ENCODE measurements at regions not wholly inside any gene's neighbourhood (a gene's known extent, or its start where the extent isn't known, plus 50 kb on each side); places are given as distances from the start of the nearest gene placed in this dataset.
"Not testable (repeated sequence)": the region's sequence is repeated elsewhere in the genome, so short reads cannot be mapped to it uniquely, and the experiment has no call there.

DNA sequence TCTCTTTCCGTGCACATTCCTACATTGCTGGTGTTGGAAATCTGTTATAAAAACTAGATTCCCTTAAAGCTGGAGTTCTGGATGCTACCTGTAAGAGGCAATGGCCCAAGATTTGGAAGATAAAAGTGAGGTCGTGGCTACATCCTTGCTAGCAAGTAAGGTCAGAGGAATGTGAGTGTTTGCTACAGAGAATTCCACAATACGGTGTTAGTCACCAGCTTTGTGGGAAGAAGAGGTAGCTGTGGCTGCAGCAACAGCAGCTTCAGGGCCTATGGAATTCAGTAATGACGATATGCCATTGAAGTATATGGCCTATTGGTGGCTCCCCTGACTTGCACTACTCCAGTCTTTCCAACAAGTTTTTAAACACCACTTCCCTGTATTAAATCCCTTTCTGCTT is 227.7 kb upstream of the TMEM260 start:
- in situ Hi-C loops (cut with HindIII; ENCODE audit: low sequenced_read_pairs) = no loop called here

DNA sequence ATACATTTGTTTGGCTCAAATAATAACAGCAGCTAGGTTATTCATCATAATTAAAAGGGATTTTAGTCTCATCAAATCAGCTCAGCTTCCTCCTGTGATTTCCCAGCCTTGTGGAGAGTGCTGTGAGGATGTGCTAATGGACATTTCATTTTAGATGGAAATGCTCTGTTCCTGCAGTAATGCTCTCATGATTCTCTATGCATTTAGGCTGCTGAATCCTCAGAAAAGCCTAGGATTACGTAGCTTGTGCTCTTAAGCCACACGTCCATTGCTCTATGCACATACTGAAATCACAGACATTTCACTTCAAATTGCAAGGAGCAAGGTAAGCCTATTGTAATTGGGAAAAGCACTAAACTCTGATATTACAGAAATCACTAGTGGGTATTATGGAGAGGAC is 226.6 kb upstream of the TMEM260 start:
- in situ Hi-C loops (cut with HindIII; ENCODE audit: low sequenced_read_pairs) = no loop called here

DNA sequence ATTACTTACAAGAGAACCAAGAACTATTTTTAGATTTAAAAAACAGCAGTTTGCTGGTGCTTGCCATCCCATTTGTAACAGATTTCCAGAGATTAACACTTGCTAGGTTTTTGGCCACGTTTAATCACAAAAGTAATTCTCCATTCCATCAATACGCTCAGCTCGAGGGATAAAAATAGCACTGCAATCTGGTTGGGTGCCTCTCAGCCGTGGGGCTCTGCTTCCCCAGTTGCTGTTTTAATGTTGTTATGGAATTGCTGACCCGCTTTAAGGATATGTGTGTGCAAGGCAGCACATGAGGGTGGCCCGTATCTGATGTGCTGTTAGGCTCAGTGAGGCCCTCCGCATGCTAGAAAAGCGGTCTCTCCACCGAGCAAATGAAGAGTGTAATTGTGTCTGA is 222.2 kb upstream of the TMEM260 start:
- in situ Hi-C loops (cut with HindIII; ENCODE audit: low sequenced_read_pairs) = no loop called here

DNA sequence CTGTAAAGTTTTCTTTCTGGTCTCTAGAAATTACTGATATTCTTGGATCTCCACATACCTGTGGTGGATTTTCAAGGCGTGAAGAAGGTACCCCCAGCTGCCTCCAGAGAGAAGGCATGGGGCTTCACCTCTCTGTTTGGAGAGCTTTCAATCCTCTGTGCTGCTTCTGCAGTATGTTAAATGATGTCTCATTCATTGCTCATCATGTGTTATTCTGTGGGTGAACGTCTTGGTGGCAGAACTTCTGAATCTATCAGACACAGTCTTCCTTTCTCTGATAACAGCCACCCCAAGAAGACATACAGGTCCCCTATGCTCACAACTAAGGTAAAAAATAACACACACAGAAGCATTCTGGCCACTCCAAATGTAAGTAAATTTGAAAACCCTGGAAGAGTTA is 221.3 kb upstream of the TMEM260 start:
- in situ Hi-C loops (cut with HindIII; ENCODE audit: low sequenced_read_pairs) = no loop called here

DNA sequence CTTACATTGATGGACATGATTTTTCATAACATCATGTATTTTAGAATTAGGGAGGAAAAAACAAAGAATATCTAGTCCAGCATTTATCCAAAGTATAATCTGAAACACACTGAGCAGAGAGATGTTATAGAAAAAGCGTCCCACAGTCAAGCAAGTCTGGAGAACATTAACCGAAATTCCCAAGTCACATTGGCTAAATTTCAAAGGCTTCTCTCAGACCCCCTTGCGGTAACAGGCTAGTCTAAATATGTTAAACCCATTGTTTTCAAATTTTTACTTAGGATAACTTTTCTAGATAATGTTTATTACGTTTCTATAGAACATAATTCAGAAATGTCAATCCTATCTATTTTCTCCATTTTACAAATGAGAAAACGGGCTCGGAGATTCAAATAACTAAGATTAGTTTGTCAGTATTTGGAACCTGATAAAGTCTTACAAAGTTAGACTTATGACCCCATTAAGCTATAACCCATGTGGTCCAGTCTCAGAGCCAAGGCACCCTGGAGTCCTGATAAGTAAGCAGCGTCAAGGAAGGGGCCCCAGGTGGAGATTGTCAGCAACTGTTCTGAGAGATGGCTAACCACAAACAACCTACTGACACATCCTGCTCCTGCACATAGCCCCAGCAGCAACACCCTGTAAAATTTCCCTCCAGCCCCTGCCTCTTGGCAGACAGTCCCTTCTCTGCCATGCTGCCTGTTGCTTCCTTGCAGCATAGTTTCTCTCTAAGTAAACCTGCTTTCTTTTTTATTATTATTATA is 220.6 kb upstream of the TMEM260 start:
- in situ Hi-C loops (cut with HindIII; ENCODE audit: low sequenced_read_pairs) = no loop called here

DNA sequence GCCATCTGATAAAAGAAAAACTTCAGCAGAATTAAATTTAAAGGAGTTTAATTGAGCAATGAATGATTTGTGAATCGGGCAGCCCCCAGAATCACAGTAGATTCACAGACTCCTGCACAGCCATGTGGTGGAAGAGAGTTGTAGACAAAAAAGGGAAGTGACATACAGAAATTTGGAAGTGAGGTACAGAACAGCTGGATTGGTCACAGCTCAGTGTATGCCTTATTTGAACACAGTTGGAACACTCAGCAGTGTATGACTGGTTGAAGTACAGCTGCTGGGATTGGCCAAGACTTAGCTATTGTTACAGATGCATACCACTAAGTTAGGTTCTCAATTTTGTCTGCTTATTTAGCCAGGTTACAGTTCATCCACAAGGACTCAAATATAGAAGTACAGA is 213.9 kb upstream of the TMEM260 start:
- in situ Hi-C loops (cut with HindIII; ENCODE audit: low sequenced_read_pairs) = not testable (repeated sequence)

DNA sequence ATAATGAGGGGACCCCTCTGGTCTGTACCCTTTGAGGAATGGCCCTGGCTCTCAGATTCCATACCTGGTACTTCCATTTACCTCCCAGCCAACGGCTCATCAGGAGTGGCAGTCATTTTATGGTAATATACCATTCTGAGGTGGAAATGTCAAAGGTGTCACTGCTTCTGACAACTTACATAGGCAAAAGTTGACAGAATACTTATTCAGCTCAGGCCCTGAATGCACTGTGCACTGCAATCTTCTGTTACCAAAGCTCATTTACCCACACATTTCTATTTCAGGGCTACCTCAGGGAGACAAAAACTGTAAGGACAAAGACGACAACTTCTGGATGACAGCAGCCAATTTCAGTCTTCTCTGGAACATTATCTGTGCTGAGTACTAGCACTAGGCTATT is 212.2 kb upstream of the TMEM260 start:
- in situ Hi-C loops (cut with HindIII; ENCODE audit: low sequenced_read_pairs) = no loop called here

DNA sequence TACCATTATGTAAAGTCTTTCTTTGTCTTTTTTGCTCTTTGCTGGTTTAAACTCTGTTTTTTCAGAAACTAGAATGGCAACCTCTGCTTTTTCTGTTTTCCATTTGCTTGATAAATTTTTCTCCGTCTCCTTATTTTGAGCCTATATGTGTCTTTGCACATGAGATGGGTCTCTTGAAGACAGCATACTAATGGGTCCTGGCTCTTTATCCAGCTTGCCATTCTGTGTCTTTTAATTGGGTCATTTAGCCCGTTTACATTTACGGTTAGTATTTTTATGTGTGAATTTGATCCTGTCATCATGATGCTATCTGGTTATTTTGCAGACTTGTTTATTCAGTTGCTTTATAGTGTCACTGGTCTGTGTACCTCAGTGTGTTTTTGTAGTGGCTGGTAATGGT is 207.9 kb upstream of the TMEM260 start:
- in situ Hi-C loops (cut with HindIII; ENCODE audit: low sequenced_read_pairs) = no loop called here

DNA sequence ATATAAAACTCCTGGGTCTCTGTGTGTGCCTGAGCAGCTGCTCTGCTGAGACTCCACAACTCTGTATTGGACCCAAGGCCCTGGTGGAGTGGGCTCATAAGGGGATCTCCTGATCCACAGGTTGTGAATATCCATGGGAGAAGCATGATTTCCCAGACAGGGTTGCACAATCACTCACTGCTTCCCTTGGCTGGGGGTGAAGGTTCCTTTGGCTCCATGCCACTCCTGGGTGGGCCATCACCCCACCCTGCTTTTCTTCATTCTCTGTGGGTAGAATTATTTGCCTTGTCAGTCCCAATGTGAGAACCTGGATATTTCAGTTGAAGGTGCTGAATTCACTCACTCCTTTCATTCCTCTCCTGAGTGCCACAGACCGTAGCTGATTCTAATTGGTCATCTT is 205.2 kb upstream of the TMEM260 start:
- in situ Hi-C loops (cut with HindIII; ENCODE audit: low sequenced_read_pairs) = no loop called here

DNA sequence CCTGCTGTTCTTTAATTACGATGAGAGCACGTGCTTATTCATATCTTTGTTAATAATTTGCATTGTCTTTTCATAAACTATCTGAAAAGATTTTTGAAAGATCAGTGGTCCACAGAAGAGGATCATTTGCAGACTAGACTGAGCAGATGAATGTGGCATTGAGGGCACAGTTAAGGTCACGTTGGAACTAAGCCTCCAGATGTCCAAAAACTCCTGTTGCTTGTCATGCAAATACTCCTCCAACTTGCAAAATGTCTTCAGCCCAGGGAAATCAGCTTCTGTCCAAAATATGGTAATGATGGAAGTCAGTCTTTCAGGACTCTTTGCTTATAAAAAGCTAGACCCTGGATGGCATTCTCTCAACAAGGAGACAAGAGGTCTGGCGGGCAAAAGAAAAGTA is 201.6 kb upstream of the TMEM260 start:
- in situ Hi-C loops (cut with HindIII; ENCODE audit: low sequenced_read_pairs) = no loop called here

DNA sequence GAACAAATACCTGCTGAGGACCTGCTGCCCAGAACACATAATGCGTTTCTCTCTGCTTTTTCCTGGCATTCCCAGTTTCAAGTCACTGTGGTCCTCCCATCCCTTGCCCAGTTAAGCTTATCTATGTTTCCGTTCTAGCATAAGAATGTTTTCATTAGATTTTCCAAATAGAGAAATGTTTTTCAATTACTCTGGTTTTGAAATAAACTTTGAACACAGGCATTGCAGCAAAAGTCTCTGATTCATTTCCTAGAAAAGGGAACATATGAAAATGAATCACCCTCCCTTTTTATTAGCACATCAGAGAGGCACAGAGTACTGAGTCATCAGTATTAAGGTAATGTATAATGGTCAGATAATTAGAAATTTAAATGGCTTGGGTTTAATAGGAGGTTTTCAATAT is 201.1 kb upstream of the TMEM260 start:
- in situ Hi-C loops (cut with HindIII; ENCODE audit: low sequenced_read_pairs) = no loop called here

DNA sequence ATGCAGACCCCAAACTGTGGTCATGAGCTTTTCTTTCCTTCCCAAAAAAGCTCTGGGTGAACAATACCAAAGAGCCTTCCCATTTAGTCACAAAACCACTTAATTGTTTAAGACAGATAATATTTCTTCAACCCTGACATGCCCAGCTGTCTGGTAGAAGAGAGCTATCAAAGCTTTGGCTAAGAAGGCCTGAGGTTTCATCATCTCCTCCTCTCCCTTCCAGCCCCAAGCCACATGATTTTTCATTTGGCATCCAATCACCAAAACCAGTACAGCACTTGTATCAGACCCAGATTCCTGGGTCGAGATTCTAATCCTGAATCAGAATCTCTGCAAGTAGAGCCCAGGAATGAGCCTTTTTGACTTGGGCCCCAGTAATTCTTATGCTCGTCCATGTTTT is 199.6 kb upstream of the TMEM260 start:
- in situ Hi-C loops (cut with HindIII; ENCODE audit: low sequenced_read_pairs) = no loop called here

DNA sequence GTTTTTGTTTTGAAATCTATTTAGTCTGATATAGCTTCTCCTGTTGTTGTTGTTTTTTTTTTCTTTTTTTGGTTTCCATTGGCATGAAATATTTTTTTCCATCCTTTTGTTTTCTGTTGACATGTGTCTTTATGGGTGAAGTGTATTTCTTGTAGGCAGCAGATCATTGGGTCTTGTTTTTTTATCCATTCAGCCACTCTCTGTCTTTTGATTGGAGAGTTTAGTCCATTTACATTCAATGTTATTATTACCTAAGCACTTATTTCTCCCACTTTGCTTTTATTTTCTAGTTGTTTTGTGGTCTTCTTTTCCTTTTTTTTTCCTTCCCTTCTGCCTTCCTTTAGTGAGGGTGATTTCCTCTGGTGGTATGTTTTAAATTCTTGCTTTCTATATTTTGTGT is 193.6 kb upstream of the TMEM260 start:
- in situ Hi-C loops (cut with HindIII; ENCODE audit: low sequenced_read_pairs) = no loop called here

DNA sequence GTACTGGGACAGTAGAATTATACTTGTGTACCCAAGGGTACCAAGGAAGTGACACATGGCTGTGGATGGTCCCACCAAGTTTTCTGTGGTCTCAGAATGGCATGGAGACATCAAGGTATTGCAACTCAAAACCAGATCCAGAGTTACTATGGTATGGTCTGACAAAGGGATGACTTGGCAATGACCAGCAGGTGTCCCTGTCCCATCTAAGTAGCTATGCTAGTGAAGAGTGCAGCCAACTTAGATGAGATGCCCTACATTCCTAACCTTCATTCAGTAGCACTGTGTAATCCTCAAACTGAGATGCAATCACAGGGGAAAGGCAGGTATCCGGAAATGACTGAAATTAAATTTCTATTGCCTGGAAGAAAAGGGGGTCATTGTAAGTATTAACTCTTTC is 188.7 kb upstream of the TMEM260 start:
- in situ Hi-C loops (cut with HindIII; ENCODE audit: low sequenced_read_pairs) = no loop called here

DNA sequence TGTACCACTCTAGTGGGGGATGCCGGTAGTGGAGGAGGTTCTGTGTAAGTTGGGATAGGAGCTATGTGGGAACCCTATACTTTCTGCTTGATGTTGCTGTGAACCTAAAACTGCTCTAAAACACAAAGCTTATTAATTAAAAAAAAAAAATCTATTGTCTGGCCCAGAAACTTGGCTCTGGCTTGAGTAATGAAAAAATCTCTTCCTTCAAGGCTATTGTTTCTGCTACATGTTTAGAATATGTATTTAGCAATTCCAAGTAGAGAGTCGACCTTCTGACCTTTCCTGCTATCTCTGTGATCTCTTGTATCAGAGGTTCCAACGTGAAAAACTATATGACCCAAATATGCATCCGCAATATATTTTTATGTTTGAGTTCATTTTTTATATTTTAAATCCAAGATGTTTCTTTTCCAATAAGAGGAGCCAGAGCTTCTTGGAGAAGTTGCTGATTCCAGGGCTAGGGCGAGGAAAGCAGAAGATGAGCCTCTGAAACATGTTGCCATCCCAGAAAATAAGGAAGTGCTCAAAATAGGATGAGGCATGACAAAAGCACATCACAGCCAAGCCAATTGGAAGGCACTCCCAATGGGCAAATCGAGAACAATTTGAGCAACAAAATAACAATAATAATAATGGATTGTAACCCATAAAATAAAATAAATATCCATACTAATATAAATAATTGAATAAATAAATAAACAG is 184.6 kb upstream of the TMEM260 start:
- in situ Hi-C loops (cut with HindIII; ENCODE audit: low sequenced_read_pairs) = no loop called here

DNA sequence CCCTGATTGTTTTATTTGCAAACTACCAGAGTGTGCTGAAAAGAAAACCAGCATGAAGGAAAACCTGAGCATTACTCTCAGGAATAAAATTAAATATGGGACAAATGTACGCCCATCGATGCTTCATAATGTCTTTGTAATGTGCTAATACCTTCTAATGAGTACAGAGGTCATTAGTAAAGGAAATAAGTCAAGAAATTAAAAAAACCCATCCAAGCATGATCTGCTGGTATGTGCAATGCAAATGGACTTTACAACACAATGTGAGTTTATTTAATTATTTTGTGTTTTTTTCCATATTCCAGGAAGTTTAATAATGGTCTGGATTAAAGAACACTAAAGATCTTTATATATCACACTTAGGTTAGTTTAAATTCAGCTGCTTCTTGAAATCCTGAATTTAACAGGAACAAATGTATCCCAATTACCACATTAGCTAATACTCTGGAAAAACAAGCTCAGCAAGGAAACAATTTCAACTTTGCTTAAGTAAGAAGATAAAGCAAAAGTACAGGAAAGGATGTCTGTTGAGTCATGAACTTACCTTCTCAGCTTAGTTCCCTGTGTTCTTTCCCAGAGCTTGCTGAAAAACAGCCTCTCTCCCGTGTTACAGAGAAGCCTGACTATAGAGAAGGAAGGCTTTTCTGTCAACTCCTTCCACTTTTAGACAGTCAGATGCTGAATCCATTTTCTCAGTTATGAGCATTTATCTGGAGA is 179.3 kb upstream of the TMEM260 start:
- in situ Hi-C loops (cut with HindIII; ENCODE audit: low sequenced_read_pairs) = no loop called here

DNA sequence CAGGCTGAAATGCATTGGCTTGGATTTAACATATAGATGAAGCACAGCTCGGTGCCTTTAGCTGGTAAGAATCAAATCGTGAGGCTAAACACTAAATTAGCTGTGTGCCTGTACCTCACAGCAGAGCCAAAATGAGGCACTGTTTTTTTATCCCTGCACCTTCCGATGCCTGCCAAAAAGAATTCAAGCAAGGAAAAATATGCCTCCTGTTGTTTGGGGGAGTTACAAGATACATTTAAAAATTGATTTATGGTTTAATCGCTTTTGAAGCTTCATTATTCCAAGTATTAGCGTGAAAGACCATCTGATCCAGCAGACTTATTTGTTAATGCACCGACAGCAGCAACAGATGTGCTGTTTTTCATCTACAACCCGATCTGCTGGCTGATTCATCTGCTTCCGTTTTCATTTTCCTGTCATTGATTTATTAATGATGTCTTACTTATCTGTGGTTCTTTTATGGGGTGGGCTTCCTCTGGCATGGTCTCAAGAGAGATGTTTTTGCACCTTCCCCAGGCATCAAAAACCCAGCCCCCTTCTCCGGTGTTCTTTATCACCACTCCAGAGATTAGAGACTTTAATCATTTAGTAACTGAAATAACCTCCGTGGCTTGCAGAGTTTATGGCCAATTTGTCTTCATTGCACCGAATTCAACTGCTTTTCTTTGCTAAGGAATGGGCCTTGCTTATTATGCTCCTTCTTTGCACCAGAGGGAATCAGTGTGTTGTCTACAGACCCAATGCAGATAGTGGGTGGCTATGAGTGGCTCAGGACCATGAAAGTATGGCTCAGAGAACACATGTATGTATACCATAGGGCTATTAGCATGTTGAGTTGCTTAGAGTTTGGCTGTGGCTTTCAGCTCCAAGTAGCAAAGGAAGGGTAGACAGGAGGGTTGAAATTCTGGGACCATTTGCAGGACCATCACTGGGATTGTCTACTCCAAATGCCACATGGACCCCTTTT is 166.8 kb upstream of the TMEM260 start:
- in situ Hi-C loops (cut with HindIII; ENCODE audit: low sequenced_read_pairs) = loop anchor here (10.0 kb wide), 1 partner anchor 62 kb away; no protein-coding TSS in a partner anchor

DNA sequence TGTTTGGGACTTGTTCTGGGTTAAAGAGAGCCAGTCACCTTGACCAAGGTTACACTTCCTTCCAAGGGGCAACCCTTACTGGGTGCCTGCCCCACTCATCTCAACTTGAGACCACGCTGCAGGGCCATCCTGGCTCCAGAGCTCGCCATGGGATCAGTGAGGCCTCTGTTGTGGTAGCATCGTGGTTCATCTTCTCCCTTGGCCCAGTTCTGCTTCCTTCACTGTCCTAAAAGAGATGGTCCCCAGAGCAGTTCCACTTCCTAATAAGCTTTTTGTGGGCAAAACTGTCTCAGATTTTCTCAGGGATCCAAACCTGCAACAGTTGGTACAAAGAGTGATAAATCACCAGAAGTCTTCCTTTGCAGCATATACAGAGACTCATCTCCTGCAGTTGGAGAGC is 165.9 kb upstream of the TMEM260 start:
- in situ Hi-C loops (cut with HindIII; ENCODE audit: low sequenced_read_pairs) = loop anchor here (10.0 kb wide), 1 partner anchor 61 kb away; no protein-coding TSS in a partner anchor

DNA sequence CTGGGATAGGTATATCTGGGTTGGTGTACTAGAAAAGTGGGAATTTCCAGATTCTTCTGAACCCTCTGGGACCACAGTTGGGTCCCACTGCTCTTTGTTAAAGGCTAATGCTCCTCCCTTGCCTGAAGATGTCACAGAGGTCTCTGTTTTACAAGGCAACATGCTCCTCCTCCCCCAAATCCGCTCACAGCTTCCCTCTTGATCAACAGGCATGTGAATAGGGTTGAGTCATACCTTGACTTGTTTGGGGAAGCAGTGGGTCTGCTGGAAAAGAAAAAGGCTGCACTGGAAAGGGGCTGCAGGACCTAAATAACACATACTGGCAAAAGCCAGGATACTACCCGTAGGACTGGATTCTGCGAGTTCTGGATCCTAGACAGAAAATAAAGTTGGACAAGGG is 165.4 kb upstream of the TMEM260 start:
- in situ Hi-C loops (cut with HindIII; ENCODE audit: low sequenced_read_pairs) = loop anchor here (10.0 kb wide), 1 partner anchor 61 kb away; no protein-coding TSS in a partner anchor

DNA sequence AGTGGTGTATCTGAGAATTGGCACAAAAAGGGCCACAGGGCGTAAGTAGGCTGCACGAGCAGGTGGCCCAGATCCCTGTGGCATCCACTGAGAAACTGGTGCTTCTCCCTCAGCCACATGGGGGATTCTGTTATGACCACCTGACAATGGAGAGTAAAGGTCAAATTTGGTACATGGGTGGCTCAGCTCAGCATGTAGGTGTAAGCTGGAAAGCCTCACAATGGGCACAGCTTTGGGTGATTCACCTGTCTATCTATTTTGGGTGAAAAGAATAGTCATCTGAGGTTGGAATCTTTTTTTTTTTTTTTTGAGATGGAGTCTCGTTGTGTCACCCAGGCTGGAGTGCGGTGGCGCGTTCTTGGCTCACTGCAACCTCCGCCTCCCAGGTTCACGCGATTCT is 163.4 kb upstream of the TMEM260 start:
- in situ Hi-C loops (cut with HindIII; ENCODE audit: low sequenced_read_pairs) = loop anchor here (10.0 kb wide), 1 partner anchor 59 kb away; no protein-coding TSS in a partner anchor
